GM12891 (cell line): ENCODE measurements at regions not wholly inside any gene's neighbourhood (a gene's known extent, or its start where the extent isn't known, plus 50 kb on each side); places are given as distances from the start of the nearest gene placed in this dataset.
"Not testable (repeated sequence)": the region's sequence is repeated elsewhere in the genome, so short reads cannot be mapped to it uniquely, and the experiment has no call there.

ENCODE experiments used
- DNase-seq: peaks from one replicate; pipeline ENCODE4 v3.0.0; 2011; ENCODE audit warnings: low spot score; ENCODE audit not compliant: insufficient read length
- FAIRE-seq: peaks from 2 replicates; lab custom pipeline; 2011; peaks lifted over from hg19 to GRCh38; lab: Jason Lieb, UNC
- PAX5 ChIP-seq: IDR thresholded peaks from 2 replicates; pipeline ENCODE4 v1.6.1; 2011; ENCODE audit warnings: low read length, moderate library complexity, mild to moderate bottlenecking; ENCODE audit not compliant: insufficient read depth, severe bottlenecking
- POLR2A ChIP-seq: IDR thresholded peaks from 2 replicates; pipeline ENCODE4 v1.6.1; 2011; ENCODE audit warnings: low read depth, low read length, control low read depth
- POLR2AphosphoS5 ChIP-seq: IDR thresholded peaks from 2 replicates; pipeline ENCODE4 v1.6.1; 2011; ENCODE audit warnings: low read depth, low read length, control low read depth
- POU2F2 ChIP-seq: IDR thresholded peaks from 2 replicates; pipeline ENCODE4 v1.6.1; 2011; ENCODE audit warnings: low read depth, mild to moderate bottlenecking, control low read depth, low read length, moderate library complexity
- SPI1 ChIP-seq: IDR thresholded peaks from 2 replicates; pipeline ENCODE4 v1.6.1; 2011; ENCODE audit warnings: low read depth, low read length, control low read depth
- TAF1 ChIP-seq: IDR thresholded peaks from 2 replicates; pipeline ENCODE4 v1.6.1; 2011; ENCODE audit warnings: low read depth, low read length, control low read depth

- DNase-seq (no peak), FAIRE-seq (no peak)
- TF ChIP-seq POU2F2 (no peak), POLR2AphosphoS5 (no peak), SPI1 (no peak), POLR2A (no peak), TAF1 (no peak), PAX5 (no peak)
Measured at GRCh38 chr6:114886670-114887436, 544.0 kb upstream of the HS3ST5 start.

GRCh38 chr6:114879693-114880092, 536.9 kb upstream of the HS3ST5 start:
- TF ChIP-seq POLR2AphosphoS5 (no peak), SPI1 (no peak), POLR2A (no peak), POU2F2 (no peak), PAX5 (no peak)
- no peak for DNase-seq
- no peak for FAIRE-seq

GRCh38 chr6:114878091-114878490, 535.3 kb upstream of the HS3ST5 start:
- DNase-seq (no peak), FAIRE-seq (no peak)
- TF ChIP-seq POLR2A (no peak), POLR2AphosphoS5 (no peak), POU2F2 (no peak), SPI1 (no peak), PAX5 (no peak), TAF1 (no peak)

- FAIRE-seq, result no peak
Measured at GRCh38 chr6:114874410-114874809, 531.6 kb upstream of the HS3ST5 start.

GRCh38 chr6:114865506-114865905, 522.7 kb upstream of the HS3ST5 start:
- not testable (repeated sequence) for DNase-seq, FAIRE-seq

More at GRCh38 chr6:114874410-114874809, 531.6 kb upstream of the HS3ST5 start:
- no peak for DNase-seq
- TF ChIP-seq PAX5 (no peak), POLR2AphosphoS5 (no peak), TAF1 (no peak), POU2F2 (no peak), POLR2A (no peak), SPI1 (no peak)

GRCh38 chr6:114863610-114864009, 520.8 kb upstream of the HS3ST5 start:
- DNase-seq (no peak), FAIRE-seq (no peak)
- TF ChIP-seq POLR2AphosphoS5, result no peak
- TF ChIP-seq POU2F2, result no peak
- no peak for TF ChIP-seq PAX5
- no peak for TF ChIP-seq SPI1
- TF ChIP-seq POLR2A, result no peak
- no peak for TF ChIP-seq TAF1

- no peak for FAIRE-seq
- no peak for TF ChIP-seq POLR2A
Measured at GRCh38 chr6:114862819-114863218, 520.0 kb upstream of the HS3ST5 start.

GRCh38 chr6:114862064-114862463, 519.2 kb upstream of the HS3ST5 start:
- FAIRE-seq (no peak), DNase-seq (no peak)
- TF ChIP-seq POLR2A (no peak), PAX5 (no peak), SPI1 (no peak), POLR2AphosphoS5 (no peak), TAF1 (no peak), POU2F2 (no peak)

More at GRCh38 chr6:114862819-114863218, 520.0 kb upstream of the HS3ST5 start:
- no peak for DNase-seq

GRCh38 chr6:114844359-114844758, 501.5 kb upstream of the HS3ST5 start:
- TF ChIP-seq POLR2A, result no peak
- no peak for TF ChIP-seq PAX5
- no peak for TF ChIP-seq SPI1
- TF ChIP-seq POU2F2, result no peak
- no peak for TF ChIP-seq POLR2AphosphoS5
- no peak for TF ChIP-seq TAF1
- no peak for DNase-seq
- FAIRE-seq, result no peak

GRCh38 chr6:114839019-114839418, 496.2 kb upstream of the HS3ST5 start:
- FAIRE-seq, result no peak

More at GRCh38 chr6:114839019-114839418, 496.2 kb upstream of the HS3ST5 start:
- TF ChIP-seq TAF1 (no peak), SPI1 (no peak), PAX5 (no peak), POLR2A (no peak), POLR2AphosphoS5 (no peak), POU2F2 (no peak)
- DNase-seq, result no peak
